C1 segment of cervical spinal cord (tissue), 14 donors: ENCODE measurements at regions not wholly inside any gene's neighbourhood (a gene's known extent, or its start where the extent isn't known, plus 50 kb on each side); places are given as distances from the start of the nearest gene placed in this dataset.
"Not testable (repeated sequence)": the region's sequence is repeated elsewhere in the genome, so short reads cannot be mapped to it uniquely, and the experiment has no call there.

Experiments used
- DNase-seq, 14 donors: peaks; one replicate each; lab custom pipeline; 2025; lab: John Stamatoyannopoulos, UW

DNA sequence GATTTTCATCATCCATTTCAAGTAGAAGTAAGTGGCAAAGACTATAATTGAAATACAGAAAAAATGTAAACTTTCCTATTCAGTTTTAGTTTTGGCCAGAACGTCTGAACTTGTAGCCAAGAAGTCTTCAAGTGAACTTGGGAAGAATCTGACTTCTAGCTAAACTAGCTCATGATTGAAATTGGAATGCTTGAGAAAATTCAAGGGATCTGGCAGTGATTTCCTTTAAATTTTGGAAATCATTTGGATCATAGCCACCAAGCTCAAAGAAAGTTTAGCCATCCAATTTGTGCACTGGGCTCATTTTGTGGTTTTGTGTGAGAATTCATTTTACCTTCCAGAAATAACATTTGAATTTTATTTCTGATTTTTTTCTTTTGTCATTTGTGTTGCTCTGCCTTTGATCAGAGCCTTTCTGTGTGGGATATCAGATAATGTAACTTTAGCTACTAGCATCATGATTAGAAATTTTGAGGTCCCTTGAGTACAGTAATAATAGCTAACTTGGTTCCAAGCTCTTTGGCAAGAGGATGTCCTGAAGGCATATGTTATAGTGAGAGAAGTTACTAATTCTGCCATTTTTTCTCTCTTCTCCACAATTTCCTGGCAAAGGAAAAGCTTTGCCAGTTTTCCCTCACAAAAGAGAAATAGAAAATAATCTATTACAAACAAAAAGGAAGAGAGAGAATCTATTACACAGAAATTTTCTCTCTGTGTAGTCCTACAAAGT lies 2123.7 kb upstream of the RAG2 start:
- no peak for DNase-seq

DNA sequence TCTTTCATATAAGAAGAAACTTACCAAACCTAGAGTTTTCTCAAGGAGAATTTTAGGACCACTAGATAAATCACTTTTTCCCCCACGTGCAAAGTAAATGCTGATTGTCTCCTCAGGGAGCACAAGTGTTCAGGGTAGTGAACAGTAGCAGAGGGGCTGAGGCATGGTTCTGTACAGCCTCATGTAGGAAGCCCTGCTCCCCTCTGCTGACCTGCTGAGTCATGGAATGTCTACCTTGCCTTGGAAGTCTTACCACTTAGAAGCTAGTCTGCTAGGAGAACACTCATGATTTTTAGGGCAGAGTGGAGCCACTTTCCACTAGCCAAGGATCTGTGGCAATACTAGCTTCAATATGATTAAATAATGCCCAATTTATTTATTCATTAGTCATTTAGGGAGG lies 2120.6 kb upstream of the RAG2 start:
- DNase-seq = no peak

DNA sequence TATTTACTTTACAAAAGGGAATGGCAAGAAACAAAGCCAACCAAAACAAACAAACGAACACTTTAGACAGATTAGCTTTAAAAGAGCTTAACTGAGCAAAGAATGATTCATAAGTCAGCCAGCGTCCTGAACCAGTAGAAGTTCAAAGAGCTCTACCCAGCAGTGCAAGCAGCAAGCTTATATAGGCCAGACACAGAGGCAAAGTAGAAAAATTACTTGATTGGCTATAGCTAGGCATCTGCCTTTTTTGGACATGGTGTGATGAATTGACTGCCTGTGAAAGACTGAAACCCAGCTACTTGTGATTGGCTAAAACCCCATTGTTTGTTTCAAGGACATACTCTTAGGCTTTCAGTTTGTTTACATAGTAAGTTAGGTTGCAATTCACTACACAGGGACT lies 2120.0 kb upstream of the RAG2 start:
- no peak for DNase-seq

DNA sequence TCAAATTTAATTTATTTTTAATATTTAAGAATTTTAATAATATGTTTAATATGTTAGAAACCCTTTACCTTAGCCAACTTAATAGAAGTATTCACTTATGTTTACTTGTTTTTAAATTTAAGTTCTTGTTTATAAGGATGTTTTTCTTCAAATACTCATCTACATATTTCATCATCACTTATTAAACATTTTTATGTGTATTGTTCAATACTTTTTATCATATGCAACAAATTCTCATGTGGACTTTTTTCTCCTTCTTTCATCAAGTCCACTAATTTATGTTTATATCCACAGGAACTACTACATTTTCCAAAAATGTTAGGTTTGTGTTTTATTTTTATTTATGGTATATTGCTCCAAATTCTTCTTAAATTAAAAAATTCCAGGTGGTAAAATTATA lies 2113.1 kb upstream of the RAG2 start:
- DNase-seq = no peak

DNA sequence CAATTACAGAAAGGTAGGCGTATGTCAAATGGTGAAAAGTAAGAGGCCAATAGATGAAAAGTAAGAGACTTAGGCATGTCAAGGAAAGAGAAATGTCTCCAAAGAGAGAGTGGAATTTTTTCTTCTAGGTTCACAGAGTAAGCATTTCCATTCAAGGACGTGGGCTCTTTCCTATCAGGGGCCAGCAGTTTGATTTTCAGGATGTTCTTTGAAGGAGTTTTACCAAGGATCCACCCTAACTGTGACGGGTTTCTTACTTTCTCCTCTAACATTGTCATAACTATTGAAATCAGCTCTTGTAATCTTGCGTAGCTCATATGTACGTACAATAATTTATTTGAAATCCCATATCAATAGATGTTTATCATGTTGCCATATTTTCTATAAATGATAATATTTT lies 2112.2 kb upstream of the RAG2 start:
- no peak for DNase-seq

DNA sequence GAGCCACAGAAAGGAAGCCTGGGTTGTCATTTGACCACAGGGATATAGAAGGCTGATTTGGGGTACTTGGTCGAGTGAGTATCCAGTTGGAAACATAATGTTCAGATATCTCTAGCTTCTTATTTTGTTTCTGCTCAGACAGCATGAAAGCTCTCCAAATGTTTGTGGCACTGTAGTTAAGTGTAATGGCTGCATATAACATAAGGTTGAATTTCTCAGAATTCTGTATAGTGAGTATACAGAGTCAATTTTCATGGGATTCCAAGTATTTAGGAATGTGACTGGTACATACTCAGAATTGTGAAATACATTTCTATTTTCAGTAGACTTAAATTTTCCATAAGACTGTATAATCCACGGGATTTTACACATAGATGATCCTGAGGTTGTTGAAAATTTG lies 2102.1 kb upstream of the RAG2 start:
- DNase-seq = no peak

DNA sequence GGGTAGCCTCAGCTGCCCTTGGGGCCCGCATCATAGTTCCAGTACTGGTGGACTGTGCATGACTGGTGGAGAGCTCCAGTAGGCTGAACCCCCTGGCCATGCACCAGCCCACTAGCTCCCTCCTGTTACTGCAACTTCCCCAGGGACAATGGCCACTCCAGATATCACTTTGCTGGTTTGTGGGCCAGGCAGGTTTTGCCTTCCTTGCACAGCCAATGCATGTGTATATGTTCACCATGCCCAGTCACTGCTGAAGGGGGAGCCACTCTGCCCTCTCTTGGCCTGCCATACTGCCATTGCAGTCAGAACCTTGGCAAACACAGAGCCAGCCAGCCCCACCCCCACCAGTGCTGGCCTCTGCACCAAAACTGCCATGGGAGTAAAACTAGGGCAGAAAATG lies 2095.3 kb upstream of the RAG2 start:
- DNase-seq = no peak

DNA sequence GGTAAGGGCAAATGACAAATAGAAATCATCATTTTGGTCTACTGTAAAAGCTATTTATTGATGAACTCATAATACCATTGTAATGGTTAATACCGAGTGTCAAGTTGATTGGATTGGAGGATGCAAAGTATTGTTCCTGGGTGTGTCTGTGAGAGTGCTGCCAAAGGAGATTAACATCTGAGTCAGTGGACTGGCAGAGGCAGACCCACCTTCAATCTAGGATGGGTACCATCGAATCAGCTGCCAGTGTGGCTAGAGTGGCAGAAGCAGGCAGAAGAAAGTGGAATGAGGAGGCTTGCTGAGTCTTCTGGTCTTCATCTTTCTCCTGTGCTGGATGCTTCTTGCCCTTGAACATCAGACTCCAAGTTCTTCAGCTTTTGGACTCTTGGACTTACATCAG lies 2092.2 kb upstream of the RAG2 start:
- DNase-seq = not testable (repeated sequence)

DNA sequence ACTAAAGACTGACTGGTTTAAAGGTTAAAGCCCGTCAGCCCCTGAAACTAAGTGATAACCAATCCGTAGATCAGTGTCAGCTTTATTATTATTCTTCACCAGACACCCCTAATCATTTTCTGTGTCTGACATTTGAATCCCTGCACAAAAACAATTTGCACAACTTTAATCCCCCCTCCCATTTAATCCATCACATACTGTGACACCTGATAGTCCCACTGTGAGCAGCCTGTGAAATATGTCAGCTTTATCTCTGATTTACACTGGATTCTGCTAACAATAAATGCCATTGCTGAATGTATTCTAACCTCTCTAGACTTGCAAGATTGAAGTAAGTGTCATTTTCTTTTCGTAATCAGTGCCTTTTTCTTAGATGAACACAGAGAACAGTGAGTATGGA lies 2089.0 kb upstream of the RAG2 start:
- DNase-seq = no peak

DNA sequence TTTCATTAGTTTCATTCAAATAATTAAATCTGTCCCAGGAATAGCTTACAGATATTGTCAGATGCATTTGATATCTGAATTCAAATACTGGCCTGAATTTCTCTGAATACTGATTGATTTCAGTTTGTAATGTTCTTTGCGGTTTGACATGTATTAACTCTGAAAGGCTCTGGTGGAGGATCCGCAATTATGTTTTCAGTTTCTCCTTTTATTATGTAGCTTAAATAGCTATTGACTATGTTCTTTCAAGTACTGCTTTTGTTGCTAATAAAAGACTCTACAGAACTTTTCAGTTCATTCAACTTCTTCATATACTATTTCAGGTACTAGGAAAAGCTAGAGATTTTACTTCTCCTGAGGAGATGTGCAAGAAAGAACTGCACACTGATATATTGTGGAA lies 2085.4 kb upstream of the RAG2 start:
- no peak for DNase-seq

DNA sequence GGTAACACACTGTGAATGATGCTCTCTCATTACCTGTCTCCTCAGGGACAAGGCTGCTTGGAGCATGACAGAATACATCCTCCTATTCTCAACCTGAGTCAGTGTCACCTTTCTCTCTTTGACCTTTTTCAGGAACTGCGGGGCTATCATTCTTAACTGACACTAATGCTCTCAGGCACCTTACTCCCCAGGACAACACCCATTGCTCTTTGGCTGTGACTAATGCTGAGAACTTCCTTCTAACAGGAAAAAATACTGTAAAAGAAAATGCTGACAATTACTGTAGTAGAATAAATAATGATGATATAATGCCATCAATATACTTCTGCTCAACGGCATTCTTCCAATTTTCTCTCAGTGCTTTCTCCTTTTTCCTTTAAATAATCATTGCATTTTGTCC lies 2082.7 kb upstream of the RAG2 start:
- no peak for DNase-seq

DNA sequence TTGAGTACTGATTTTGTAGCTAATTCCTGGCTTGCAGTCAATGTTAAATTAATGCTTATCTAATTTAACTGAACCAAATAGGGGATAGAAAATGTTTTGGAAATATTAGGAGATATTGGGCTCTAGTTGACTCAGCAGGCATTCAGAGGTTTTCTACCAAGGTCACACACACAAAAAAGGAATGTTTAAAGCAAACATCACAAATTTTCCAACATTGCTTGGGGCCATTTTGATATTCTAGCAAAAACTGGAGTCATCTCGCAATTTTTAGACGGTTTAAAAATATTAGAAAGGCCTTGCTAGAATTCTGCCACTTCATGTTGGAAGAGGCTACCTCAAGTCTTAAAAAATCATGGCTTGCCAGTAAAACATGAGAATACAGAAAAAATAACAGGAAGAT lies 2082.1 kb upstream of the RAG2 start:
- no peak for DNase-seq

DNA sequence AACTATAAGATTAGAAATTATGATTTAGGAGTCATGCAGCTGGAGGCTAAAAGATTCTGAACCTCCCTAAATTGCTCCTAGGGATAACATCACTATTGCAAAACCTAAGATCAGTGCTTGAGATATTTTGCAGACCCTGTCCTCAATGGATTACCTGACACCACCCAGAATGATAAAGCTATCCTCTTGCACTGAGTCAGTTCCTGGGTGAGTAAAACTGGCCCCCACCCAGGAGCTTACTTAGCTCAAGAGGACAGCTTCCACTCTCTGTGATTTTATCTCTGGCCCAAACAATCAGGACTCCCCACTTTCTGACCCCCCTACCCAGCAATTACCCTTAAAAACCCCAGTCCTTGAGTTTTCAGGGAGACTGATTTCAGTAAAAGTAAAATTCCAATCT lies 2074.4 kb upstream of the RAG2 start:
- DNase-seq = no peak

DNA sequence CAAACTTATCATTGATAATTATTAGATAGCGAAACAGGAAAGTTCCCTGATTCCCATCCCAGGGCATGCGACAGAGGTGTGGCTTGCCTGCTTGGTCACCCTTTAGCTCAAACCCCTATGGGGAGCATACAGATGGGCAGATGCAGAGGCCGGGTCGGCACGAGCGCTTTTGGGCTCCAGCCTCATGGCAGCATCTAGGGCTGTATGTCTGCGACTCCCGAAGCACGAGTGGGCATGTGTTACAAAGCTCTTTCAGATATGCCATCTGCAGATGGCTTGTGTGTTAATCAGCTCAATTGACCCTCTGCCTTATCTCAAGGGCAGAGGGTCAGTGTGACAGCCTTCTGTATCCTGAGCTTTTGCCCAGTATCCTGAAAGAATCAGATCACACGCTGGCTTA lies 2069.3 kb upstream of the RAG2 start:
- DNase-seq = peak in 1 of 14 donors; percentile 3

DNA sequence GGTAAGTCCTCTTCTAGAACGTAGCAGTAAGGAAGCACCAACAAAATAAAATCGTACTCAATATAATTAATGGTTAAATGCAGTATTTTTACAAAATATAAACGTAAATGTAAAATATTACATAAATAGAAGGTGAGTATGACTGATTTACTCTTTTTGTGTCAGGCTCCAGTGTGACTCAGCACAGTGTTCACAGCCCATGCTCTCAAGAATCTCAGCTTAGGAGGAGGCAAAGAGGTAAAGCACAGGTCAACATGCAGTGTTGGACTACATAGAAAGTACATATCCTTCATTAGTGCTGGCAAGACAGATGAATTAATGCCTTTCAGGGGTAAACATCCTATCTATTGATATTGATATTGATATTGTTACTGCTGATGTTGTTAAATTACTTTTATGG lies 2050.6 kb upstream of the RAG2 start:
- DNase-seq = no peak

DNA sequence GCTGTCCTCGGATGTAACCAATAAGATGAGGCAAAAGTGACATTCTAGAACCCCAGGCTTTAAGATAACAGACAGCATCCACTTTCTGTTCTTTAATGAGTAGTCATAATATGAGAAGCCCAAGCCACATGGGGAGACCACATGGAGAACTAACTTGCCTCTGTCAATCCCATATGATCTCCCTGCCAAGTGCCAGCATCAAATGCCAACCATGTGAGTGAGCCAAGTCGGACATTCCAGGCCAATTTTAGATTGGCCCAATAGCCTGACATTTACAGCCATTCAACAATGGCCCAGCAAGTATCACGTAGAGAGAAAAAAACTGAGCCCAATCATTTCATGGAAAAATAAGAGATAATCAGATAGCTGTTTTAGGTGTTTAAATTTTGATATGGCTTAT lies 2048.3 kb upstream of the RAG2 start:
- no peak for DNase-seq

DNA sequence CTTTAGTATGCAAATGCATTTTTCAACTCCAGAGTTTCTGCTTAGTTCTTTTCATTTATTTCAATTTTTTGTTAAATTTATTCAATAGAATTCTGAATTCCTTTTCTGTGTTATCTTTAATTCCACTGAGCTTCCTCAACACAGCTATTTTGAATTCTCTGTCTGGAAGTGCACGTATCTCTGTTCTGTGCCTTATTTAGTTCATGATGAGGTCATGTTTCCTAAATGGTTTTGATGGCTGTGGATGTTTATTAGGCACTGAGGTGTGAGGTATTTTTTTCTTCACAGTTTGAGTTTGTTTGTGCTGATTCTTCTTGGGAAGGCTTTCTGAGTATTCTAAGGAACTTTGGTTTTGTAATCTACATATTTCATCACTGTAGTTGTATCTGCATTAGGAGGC lies 2042.8 kb upstream of the RAG2 start:
- DNase-seq = no peak

DNA sequence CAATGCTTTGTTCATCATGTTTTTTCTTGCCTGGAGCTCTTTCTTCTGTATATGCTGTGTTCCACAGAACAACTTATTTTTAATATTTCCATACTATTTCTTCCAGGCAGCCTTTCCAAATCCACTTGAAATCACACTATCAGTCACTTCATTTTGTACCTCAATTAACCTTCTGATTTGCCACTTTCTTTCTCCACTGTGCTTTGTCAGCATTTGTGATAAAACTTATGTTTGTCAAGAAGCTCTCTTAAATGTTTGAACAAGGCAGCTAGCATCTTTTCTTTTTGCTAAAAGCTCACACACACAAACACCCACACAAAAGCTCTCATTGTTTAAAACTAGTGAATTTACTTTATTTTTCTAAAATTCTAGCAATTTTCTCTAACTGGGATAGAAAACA lies 2014.7 kb upstream of the RAG2 start:
- no peak for DNase-seq

DNA sequence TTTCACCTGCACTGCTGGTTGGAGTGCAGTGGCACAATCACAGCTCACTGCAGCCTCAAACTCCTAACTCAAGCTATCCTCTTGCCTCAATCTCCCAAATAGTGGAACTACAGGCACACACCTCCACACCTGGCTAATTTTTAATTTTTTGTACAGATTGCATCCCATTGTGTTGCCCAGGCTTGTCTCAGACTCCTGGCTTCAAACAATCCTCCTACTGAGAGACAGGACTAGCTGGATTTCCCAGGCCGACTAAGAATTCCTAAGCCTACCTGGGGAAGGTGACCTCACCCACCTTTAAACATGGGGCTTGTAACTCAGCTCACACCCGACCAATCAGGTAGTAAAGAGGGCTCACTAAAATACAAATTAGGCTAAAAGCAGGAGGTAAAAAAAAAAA lies 2003.3 kb upstream of the RAG2 start:
- DNase-seq = not testable (repeated sequence)

DNA sequence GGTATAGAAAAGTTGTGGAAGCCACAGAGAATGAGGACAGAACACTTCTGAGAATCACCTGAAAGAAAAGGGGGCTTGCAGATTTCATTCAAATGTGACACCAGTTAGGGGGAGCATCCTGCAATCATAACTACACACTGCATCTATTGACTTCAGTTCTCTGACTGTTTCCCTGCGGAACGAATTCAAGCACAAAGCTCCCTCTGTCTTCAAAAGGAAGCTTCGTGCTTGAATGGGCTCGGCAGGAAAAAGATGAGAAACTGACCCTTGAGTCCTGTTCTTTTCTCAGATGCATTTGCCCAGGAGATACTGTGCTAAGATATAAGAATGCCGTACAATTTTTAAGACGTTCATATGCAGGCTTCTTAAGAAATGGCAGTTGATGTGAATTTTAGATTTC lies 2000.4 kb upstream of the RAG2 start:
- no peak for DNase-seq

DNA sequence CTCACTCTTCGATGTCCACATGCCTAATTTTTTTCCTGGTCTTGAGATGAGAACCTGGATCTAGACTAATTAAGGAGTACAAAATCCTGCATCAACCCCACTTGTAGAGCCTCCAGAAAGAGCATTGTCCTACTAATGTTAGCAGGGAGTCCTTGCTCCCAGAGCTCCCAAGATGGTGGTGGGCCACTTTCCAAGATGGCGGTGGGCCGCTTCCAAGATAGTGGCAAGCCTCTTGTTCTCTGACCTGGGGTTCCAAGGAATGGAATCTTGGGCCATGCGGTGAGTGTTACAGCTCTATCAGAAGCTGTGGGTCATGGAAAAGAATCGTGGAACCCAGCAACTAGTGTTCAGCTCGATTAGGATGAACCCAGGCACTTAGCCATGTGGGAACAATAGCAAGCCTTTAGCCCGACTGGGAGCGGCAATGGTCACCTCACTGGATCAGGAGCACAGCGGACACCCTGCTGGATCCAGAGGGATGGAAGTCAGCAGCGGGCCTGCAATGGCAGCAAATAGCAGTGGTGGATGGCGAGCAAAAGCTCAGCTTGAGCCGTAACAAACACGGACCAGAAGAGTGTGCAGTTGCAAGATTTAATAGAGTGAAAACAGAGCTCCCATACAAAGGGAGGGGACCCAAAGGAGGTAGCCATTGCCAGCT lies 1997.5 kb upstream of the RAG2 start:
- DNase-seq = not testable (repeated sequence)

DNA sequence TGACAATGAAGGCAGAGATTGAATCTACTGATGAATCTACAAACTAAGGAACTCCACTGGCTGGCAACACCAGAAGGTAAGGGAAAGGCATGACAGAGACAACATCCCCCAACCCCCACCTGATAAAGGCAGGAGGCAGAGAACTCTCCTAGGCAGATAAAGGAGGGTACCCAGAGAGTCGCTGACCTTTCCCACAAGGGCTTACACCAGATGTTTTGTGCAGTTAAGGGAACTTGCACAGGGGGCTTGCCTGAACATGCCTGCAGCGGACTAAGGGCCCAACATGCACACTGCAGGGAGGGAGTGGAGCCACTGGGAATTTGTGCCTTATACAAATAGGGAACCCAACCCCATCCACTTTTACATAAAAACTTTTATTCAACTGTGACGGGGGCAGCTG lies 1996.9 kb upstream of the RAG2 start:
- DNase-seq = no peak

DNA sequence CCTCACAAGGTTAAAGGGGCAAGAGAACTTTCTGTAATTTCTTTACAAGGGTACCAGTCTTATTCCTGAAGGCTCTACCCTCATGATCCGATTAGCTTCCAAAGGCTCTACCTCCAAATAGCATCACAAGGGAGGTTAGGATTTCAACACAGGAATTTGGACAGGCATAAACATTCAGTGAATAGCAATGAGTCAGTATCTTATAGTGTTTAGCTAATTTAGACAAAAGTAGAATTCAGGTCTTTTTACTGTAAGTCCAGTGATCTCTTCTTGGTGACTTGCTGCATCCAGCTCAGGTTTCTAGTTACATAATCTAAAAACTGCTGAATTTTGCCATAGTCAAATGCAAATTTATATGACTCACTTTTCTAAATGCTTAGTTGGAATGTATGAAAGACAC lies 1995.6 kb upstream of the RAG2 start:
- no peak for DNase-seq

DNA sequence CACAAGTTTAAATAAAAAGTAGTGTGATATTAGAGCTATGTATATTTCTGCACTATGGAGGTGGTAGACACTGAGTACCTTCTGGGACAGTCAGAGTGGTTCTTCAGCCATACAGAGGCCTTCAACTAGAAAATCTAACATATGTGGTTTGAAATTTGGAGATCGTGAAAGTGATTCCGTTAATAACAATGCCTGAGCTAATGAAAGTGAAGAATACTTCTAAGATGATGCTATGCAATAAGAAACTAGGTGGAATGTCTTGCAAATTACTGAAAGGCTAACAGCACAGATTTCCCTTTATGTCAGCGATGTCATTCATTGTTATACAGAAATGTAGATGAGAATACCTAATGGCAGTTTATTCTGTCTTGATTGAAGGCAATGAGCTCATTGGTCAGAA lies 1984.7 kb upstream of the RAG2 start:
- DNase-seq = no peak
